SK-N-SH treated with all-trans-retinoic acid at 6 μM for 48 hours (cell line): ENCODE measurements at regions not wholly inside any gene's neighbourhood (a gene's known extent, or its start where the extent isn't known, plus 50 kb on each side); places are given as distances from the start of the nearest gene placed in this dataset.

Experiments
- ATAC-seq: fragments of 200-7000 bp; cut with Tn5 transposase; 3 replicates; pipeline ENCODE4 v1.9.1; 2020; ENCODE audit warnings: mild to moderate bottlenecking, moderate library complexity
- ARNTL ChIP-seq: fragments of 450-650 bp; formaldehyde crosslinking; IDR thresholded peaks from 2 replicates; pipeline ENCODE4 v1.5.0; 2020; ENCODE audit warnings: low read depth, mild to moderate bottlenecking, moderate library complexity, borderline replicate concordance
- BACH2 ChIP-seq: fragments of 250-450 bp; sonication (Bioruptor Pico); IDR thresholded peaks from 2 replicates; pipeline ENCODE4 v1.9.0; 2021; ENCODE audit warnings: mild to moderate bottlenecking, borderline replicate concordance
- CSDC2 ChIP-seq: fragments of 250-450 bp; sonication (Bioruptor Pico); IDR thresholded peaks from 2 replicates; pipeline ENCODE4 v1.5.0; 2020; ENCODE audit warnings: mild to moderate bottlenecking, moderate library complexity
- ESRRG ChIP-seq: fragments of 250-450 bp; sonication (Bioruptor Pico); IDR thresholded peaks from 2 replicates; pipeline ENCODE4 v1.6.1; 2021; ENCODE audit warnings: mild to moderate bottlenecking
- GLIS3 ChIP-seq: fragments of 250-450 bp; sonication (Bioruptor Pico); IDR thresholded peaks from 2 replicates; pipeline ENCODE4 v1.5.0; 2020; ENCODE audit warnings: mild to moderate bottlenecking, moderate library complexity
- ISL1 ChIP-seq: fragments of 250-450 bp; sonication (Bioruptor Pico); IDR thresholded peaks from 2 replicates; pipeline ENCODE4 v2.1.2; 2022; ENCODE audit warnings: mild to moderate bottlenecking, moderate library complexity
- PPARA ChIP-seq: fragments of 250-450 bp; sonication (Bioruptor Pico); IDR thresholded peaks from 2 replicates; pipeline ENCODE4 v1.5.0; 2020; ENCODE audit warnings: mild to moderate bottlenecking, borderline replicate concordance
- SNAI2 ChIP-seq: fragments of 250-450 bp; sonication (Bioruptor Pico); IDR thresholded peaks from 2 replicates; pipeline ENCODE4 v1.5.0; 2020; ENCODE audit warnings: mild to moderate bottlenecking, moderate library complexity
- TCF4 ChIP-seq: fragments of 250-450 bp; sonication (Bioruptor Pico); IDR thresholded peaks from 2 replicates; pipeline ENCODE4 v1.8.0; 2021; ENCODE audit warnings: mild to moderate bottlenecking, moderate library complexity, borderline replicate concordance
- TOX ChIP-seq: fragments of 250-450 bp; sonication (Bioruptor Pico); IDR thresholded peaks from 2 replicates; pipeline ENCODE4 v1.8.0; 2021; ENCODE audit warnings: mild to moderate bottlenecking, moderate library complexity, borderline replicate concordance
- ZC3H10 ChIP-seq: fragments of 250-450 bp; sonication (Bioruptor Pico); IDR thresholded peaks from 2 replicates; pipeline ENCODE4 v1.5.1; 2021; ENCODE audit warnings: mild to moderate bottlenecking, moderate library complexity
- ZFP3 ChIP-seq: fragments of 250-450 bp; sonication (Bioruptor Pico); IDR thresholded peaks from 2 replicates; pipeline ENCODE4 v1.5.0; 2020; ENCODE audit warnings: mild to moderate bottlenecking, moderate library complexity
- ZNF70 ChIP-seq: fragments of 450-650 bp; formaldehyde crosslinking; IDR thresholded peaks from 2 replicates; pipeline ENCODE4 v1.5.0; 2020; ENCODE audit warnings: mild to moderate bottlenecking, moderate library complexity
- ZNF8 ChIP-seq: fragments of 450-650 bp; formaldehyde crosslinking; IDR thresholded peaks from 2 replicates; pipeline ENCODE4 v1.5.0; 2020; ENCODE audit warnings: mild to moderate bottlenecking, moderate library complexity
- TF ChIP-seq, protein P1 (sequence below): fragments of 250-450 bp; sonication (Bioruptor Pico); IDR thresholded peaks from 2 replicates; pipeline ENCODE4 v1.5.1; 2020; ENCODE audit warnings: low read depth, mild to moderate bottlenecking, moderate library complexity
- TF ChIP-seq, protein P2 (sequence below): fragments of 250-450 bp; sonication (Bioruptor Pico); IDR thresholded peaks from 2 replicates; pipeline ENCODE4 v1.8.0; 2021; ENCODE audit warnings: low read depth, mild to moderate bottlenecking, moderate library complexity, borderline replicate concordance
- TF ChIP-seq, protein P3 (sequence below): fragments of 250-450 bp; sonication (Bioruptor Pico); IDR thresholded peaks from 2 replicates; pipeline ENCODE4 v1.8.0; 2020; ENCODE audit warnings: mild to moderate bottlenecking, moderate library complexity, borderline replicate concordance
- TF ChIP-seq, protein P4 (sequence below): fragments of 250-450 bp; sonication (Bioruptor Pico); IDR thresholded peaks from 2 replicates; pipeline ENCODE4 v1.5.0; 2020; ENCODE audit warnings: mild to moderate bottlenecking, moderate library complexity
- TF ChIP-seq, protein P5 (sequence below): fragments of 250-450 bp; sonication (Bioruptor Pico); IDR thresholded peaks from 2 replicates; pipeline ENCODE4 v1.5.1; 2021; ENCODE audit warnings: mild to moderate bottlenecking, moderate library complexity

DNA sequence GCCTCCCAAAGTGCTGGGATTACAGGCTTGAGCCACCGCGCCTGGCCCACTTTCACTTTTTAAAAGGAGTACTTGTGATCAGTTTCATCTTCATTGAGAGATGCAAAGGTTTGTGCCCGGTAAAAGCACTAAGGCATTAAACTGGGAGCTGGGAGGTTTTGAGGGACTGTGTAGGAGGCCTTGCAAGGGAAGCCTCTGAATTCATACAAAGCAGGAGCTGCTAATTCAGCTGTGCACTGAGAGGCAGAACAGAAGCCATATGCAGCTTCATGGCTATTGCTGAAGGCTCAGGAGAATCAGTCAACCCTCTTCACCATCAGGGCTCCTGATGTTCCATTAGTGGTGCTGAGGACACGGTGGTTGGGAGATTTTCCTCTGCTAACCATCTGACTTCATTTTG is 77.7 kb downstream of the GPR88 start:
- ATAC-seq, result no peak
- no peak for TF ChIP-seq TCF4
- no peak for TF ChIP-seq ZNF70 (CRISPR knock-in tag)
- no peak for TF ChIP-seq ZFP3 (CRISPR knock-in tag)
- TF ChIP-seq, protein P1, sequence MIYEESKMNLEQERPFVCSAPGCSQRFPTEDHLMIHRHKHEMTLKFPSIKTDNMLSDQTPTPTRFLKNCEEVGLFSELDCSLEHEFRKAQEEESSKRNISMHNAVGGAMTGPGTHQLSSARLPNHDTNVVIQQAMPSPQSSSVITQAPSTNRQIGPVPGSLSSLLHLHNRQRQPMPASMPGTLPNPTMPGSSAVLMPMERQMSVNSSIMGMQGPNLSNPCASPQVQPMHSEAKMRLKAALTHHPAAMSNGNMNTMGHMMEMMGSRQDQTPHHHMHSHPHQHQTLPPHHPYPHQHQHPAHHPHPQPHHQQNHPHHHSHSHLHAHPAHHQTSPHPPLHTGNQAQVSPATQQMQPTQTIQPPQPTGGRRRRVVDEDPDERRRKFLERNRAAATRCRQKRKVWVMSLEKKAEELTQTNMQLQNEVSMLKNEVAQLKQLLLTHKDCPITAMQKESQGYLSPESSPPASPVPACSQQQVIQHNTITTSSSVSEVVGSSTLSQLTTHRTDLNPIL (CRISPR knock-in tag), result no peak
- no peak for TF ChIP-seq SNAI2
- TF ChIP-seq, protein P2, sequence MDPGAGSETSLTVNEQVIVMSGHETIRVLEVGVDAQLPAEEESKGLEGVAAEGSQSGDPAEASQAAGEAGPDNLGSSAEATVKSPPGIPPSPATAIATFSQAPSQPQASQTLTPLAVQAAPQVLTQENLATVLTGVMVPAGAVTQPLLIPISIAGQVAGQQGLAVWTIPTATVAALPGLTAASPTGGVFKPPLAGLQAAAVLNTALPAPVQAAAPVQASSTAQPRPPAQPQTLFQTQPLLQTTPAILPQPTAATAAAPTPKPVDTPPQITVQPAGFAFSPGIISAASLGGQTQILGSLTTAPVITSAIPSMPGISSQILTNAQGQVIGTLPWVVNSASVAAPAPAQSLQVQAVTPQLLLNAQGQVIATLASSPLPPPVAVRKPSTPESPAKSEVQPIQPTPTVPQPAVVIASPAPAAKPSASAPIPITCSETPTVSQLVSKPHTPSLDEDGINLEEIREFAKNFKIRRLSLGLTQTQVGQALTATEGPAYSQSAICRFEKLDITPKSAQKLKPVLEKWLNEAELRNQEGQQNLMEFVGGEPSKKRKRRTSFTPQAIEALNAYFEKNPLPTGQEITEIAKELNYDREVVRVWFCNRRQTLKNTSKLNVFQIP (CRISPR knock-in tag), result no peak
- TF ChIP-seq, protein P3, sequence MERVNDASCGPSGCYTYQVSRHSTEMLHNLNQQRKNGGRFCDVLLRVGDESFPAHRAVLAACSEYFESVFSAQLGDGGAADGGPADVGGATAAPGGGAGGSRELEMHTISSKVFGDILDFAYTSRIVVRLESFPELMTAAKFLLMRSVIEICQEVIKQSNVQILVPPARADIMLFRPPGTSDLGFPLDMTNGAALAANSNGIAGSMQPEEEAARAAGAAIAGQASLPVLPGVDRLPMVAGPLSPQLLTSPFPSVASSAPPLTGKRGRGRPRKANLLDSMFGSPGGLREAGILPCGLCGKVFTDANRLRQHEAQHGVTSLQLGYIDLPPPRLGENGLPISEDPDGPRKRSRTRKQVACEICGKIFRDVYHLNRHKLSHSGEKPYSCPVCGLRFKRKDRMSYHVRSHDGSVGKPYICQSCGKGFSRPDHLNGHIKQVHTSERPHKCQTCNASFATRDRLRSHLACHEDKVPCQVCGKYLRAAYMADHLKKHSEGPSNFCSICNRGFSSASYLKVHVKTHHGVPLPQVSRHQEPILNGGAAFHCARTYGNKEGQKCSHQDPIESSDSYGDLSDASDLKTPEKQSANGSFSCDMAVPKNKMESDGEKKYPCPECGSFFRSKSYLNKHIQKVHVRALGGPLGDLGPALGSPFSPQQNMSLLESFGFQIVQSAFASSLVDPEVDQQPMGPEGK (CRISPR knock-in tag), result no peak
- no peak for TF ChIP-seq ARNTL (CRISPR knock-in tag)

DNA sequence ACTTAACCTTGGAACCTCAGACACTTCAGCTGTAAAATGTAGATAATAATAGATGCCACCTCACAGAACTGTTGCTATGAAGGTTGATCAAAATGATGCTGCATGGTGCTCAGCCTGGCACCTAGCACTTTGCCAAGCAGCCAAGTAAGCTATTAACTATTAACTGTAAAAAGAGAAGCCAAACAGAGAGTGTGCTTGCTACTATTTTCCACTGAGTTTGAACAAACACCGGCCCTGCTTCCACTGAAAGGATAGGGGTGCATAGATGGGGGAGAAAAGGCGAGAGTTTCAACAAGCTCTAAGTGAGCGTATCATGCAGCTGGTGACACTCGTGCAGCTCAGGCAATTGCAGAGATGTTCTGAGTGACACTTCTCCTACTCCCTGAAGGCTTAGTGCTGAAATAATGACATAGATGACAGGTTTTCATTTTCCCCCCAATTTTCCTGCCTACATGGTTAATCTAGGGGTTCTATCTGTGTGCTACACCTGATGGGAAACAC is 78.2 kb downstream of the GPR88 start:
- TF ChIP-seq TOX (CRISPR knock-in tag) (no peak), TCF4 (no peak), ZFP3 (CRISPR knock-in tag) (no peak), BACH2 (no peak)
- ATAC-seq, result no peak

DNA sequence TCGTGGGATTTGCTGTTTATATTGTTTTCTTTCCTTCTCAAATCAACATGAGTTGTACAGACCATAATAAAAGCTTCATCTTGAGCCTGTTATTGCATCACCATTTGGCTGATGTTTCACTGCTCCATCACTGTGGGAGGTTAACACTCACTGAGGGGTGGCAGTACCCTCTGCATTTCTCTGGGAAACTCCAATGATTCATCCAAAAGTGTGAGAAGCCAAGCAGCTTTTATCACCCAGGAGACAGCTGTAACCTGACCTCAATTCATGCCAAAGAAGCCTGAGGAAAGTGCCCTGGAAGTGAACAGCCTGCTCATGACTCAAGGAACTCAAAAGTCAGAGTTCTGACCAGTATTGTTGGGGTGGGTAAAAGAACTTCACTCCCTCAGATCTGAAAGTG is 84.1 kb downstream of the GPR88 start:
- peak; percentile 91 for ATAC-seq
- TF ChIP-seq, protein P2 (CRISPR knock-in tag), result no peak
- TF ChIP-seq ZC3H10, result no peak
- TF ChIP-seq BACH2, result no peak
- no peak for TF ChIP-seq ZNF8 (CRISPR knock-in tag)
- no peak for TF ChIP-seq ESRRG (CRISPR knock-in tag)
- peak; percentile 47; the same call in 1 of the 2 replicates for TF ChIP-seq ISL1 (CRISPR knock-in tag)
- TF ChIP-seq SNAI2, result no peak
- no peak for TF ChIP-seq TCF4
- TF ChIP-seq ARNTL (CRISPR knock-in tag), result no peak
- TF ChIP-seq, all 23 proteins: peak for 1

DNA sequence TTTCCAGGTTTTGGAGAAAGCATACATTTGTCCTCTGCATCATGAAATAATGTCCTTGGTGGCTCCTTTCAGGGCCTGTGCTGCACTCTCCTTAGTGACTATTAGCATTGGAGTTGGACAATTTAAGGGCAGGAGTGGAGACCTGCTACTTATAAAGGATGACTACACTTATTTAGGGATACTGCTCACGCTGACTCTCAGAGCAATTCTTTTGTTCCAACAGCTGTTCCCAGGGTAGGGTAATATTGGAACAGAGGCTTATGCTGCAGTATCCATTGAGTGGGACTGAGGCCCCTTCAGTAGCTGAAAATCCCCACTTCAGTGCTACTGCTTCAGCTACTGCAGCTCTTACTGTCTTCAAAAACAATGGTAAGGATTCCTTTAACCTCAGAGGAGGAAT is 84.6 kb downstream of the GPR88 start:
- TF ChIP-seq, protein P3 (CRISPR knock-in tag), result no peak
- TF ChIP-seq PPARA (CRISPR knock-in tag) (no peak), CSDC2 (CRISPR knock-in tag) (no peak), GLIS3 (no peak), BACH2 (no peak), ZFP3 (CRISPR knock-in tag) (no peak), TOX (CRISPR knock-in tag) (no peak), ESRRG (CRISPR knock-in tag) (no peak)
- TF ChIP-seq, protein P1 (CRISPR knock-in tag), result no peak
- TF ChIP-seq, protein P4, sequence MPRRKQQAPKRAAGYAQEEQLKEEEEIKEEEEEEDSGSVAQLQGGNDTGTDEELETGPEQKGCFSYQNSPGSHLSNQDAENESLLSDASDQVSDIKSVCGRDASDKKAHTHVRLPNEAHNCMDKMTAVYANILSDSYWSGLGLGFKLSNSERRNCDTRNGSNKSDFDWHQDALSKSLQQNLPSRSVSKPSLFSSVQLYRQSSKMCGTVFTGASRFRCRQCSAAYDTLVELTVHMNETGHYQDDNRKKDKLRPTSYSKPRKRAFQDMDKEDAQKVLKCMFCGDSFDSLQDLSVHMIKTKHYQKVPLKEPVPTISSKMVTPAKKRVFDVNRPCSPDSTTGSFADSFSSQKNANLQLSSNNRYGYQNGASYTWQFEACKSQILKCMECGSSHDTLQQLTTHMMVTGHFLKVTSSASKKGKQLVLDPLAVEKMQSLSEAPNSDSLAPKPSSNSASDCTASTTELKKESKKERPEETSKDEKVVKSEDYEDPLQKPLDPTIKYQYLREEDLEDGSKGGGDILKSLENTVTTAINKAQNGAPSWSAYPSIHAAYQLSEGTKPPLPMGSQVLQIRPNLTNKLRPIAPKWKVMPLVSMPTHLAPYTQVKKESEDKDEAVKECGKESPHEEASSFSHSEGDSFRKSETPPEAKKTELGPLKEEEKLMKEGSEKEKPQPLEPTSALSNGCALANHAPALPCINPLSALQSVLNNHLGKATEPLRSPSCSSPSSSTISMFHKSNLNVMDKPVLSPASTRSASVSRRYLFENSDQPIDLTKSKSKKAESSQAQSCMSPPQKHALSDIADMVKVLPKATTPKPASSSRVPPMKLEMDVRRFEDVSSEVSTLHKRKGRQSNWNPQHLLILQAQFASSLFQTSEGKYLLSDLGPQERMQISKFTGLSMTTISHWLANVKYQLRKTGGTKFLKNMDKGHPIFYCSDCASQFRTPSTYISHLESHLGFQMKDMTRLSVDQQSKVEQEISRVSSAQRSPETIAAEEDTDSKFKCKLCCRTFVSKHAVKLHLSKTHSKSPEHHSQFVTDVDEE (CRISPR knock-in tag), result no peak
- TF ChIP-seq, protein P5, sequence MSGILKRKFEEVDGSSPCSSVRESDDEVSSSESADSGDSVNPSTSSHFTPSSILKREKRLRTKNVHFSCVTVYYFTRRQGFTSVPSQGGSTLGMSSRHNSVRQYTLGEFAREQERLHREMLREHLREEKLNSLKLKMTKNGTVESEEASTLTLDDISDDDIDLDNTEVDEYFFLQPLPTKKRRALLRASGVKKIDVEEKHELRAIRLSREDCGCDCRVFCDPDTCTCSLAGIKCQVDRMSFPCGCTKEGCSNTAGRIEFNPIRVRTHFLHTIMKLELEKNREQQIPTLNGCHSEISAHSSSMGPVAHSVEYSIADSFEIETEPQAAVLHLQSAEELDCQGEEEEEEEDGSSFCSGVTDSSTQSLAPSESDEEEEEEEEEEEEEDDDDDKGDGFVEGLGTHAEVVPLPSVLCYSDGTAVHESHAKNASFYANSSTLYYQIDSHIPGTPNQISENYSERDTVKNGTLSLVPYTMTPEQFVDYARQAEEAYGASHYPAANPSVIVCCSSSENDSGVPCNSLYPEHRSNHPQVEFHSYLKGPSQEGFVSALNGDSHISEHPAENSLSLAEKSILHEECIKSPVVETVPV (CRISPR knock-in tag), result no peak

More for the DNA sequence above, 84.6 kb downstream of the GPR88 start:
- peak; percentile 29 for ATAC-seq
